SU-DHL-6 (cell line): ENCODE measurements at regions not wholly inside any gene's neighbourhood (a gene's known extent, or its start where the extent isn't known, plus 50 kb on each side); places are given as distances from the start of the nearest gene placed in this dataset.

Source experiments
- CTCF ChIP-seq: fragments of 200-600 bp; sonication (generic); IDR thresholded peaks from one replicate; pipeline ENCODE4 v1.5.1; 2017; ENCODE audit warnings: antibody characterized with exemption, mild to moderate bottlenecking, low read length, moderate library complexity; ENCODE audit not compliant: insufficient read depth, poor library complexity, severe bottlenecking
- EZH2phosphoT487 ChIP-seq: fragments of 200-600 bp; sonication (generic), shearing (Covaris generic); conservative IDR thresholded peaks from 2 replicates; pipeline ENCODE4 v1.6.1; 2018; ENCODE audit warnings: mild to moderate bottlenecking, antibody characterized with exemption, low read length, moderate library complexity, mixed read lengths

GRCh38 chr7:110607050-110607857 lies 483.7 kb upstream of the LRRN3 start:
- TF ChIP-seq CTCF (no peak), EZH2phosphoT487 (no peak)
